OCI-LY7 (cell line): ENCODE measurements at regions not wholly inside any gene's neighbourhood (a gene's known extent, or its start where the extent isn't known, plus 50 kb on each side); places are given as distances from the start of the nearest gene placed in this dataset.
"Not testable (repeated sequence)": the region's sequence is repeated elsewhere in the genome, so short reads cannot be mapped to it uniquely, and the experiment has no call there.

Experiments
- BruUV-seq: library from RNA; stranded (reverse); fragments of 400-500 nt; replicated peaks from 2 replicates; lab custom pipeline; 2021; lab: Mats Ljungman, UMichigan
- CTCF ChIA-PET: fragments of 300-600 bp; sonication (Branson Sonifier 250); formaldehyde crosslinking; loops from one replicate; lab custom pipeline; 2022; ENCODE audit warnings: antibody characterized with exemption; ENCODE audit not compliant: unreplicated experiment; lab: Charles Lee
- POLR2A ChIA-PET: fragments of 300-600 bp; sonication (Branson Sonifier 250); formaldehyde crosslinking; loops from one replicate; lab custom pipeline; 2022; ENCODE audit warnings: antibody characterized with exemption; lab: Charles Lee
- DNase-seq: peaks from one replicate; pipeline ENCODE4 v3.0.0-alpha.2; 2015; ENCODE audit warnings: low spot score
- H2AFZ ChIP-seq: fragments of 200-600 bp; sonication (generic), shearing (Covaris generic); 2 replicates; pipeline ENCODE4 v1.6.1; 2014; ENCODE audit warnings: mild to moderate bottlenecking, antibody characterized with exemption, low read length, moderate library complexity
- H3K27ac ChIP-seq: fragments of 200-600 bp; sonication (generic); 2 replicates; pipeline ENCODE4 v1.5.1; 2014; ENCODE audit warnings: mixed run types, low read depth, mild to moderate bottlenecking, moderate library complexity, low read length, inconsistent platforms; ENCODE audit not compliant: poor library complexity, severe bottlenecking
- H3K36me3 ChIP-seq: fragments of 200-600 bp; sonication (generic); 2 replicates; pipeline ENCODE4 v1.6.1; 2014; ENCODE audit warnings: mild to moderate bottlenecking, antibody characterized with exemption, low read length, moderate library complexity, mixed read lengths; ENCODE audit not compliant: insufficient read depth
- H3K4me1 ChIP-seq: fragments of 200-600 bp; sonication (generic); 2 replicates; pipeline ENCODE4 v1.5.1; 2014; ENCODE audit warnings: mild to moderate bottlenecking, low read length; ENCODE audit not compliant: insufficient read depth, poor library complexity, severe bottlenecking
- H3K4me2 ChIP-seq: fragments of 200-600 bp; sonication (generic); 2 replicates; pipeline ENCODE4 v1.6.1; 2014; ENCODE audit warnings: mild to moderate bottlenecking, low read length
- H3K4me3 ChIP-seq: fragments of 200-600 bp; sonication (generic); 2 replicates; pipeline ENCODE4 v1.5.1; 2014; ENCODE audit warnings: mild to moderate bottlenecking, low read depth, low read length; ENCODE audit not compliant: poor library complexity, severe bottlenecking
- H3K79me2 ChIP-seq: fragments of 200-600 bp; sonication (generic); 2 replicates; pipeline ENCODE4 v1.6.1; 2016; ENCODE audit warnings: low read depth, mild to moderate bottlenecking, low read length, moderate library complexity, mixed read lengths; ENCODE audit not compliant: insufficient read depth
- H3K9me2 ChIP-seq: fragments of 200-600 bp; sonication (generic); 2 replicates; pipeline ENCODE4 v1.6.1; 2016; ENCODE audit warnings: mild to moderate bottlenecking, low read length, mixed read lengths; ENCODE audit not compliant: insufficient read depth
- H3K9me3 ChIP-seq: fragments of 200-600 bp; sonication (generic); 2 replicates; pipeline ENCODE4 v1.6.1; 2014; ENCODE audit warnings: mild to moderate bottlenecking, mixed run types, low read length, mixed read lengths
- H4K20me1 ChIP-seq: fragments of 200-600 bp; sonication (generic); 2 replicates; pipeline ENCODE4 v1.6.1; 2014; ENCODE audit warnings: mild to moderate bottlenecking, antibody characterized with exemption, low read length, moderate library complexity, mixed read lengths; ENCODE audit not compliant: insufficient read depth
- CTCF ChIP-seq: fragments of 200-600 bp; sonication (generic); conservative IDR thresholded peaks from 2 replicates; pipeline ENCODE4 v1.5.1; 2014; ENCODE audit warnings: mild to moderate bottlenecking, antibody characterized with exemption, low read length, moderate library complexity, mixed read lengths
- EZH2phosphoT487 ChIP-seq: fragments of 200-600 bp; sonication (generic); IDR thresholded peaks from 2 replicates; pipeline ENCODE4 v1.6.1; 2018; ENCODE audit warnings: low read depth, borderline replicate concordance, mild to moderate bottlenecking, mixed run types, antibody characterized with exemption, low read length, moderate library complexity, mixed read lengths
- intact Hi-C: fragments of 100-400 bp; cut with micrococcal nuclease; formaldehyde crosslinking; loops from one replicate; pipeline ENCODE4 v1.10.0; 2022; ENCODE audit not compliant: unreplicated experiment

- Histone ChIP-seq H3K4me1 (peaks cover 7% of the 10 kb centered on the region), H3K27ac (no peak overlapping the region), H3K9me3 (no peaks in the 10 kb centered on the region), H3K4me3 (no peak overlapping the region), H3K36me3 (no peaks in the 10 kb centered on the region), H3K4me2 (no peak overlapping the region), H4K20me1 (no peaks in the 10 kb centered on the region), H2AFZ (no peak overlapping the region), H3K79me2 (no peaks in the 10 kb centered on the region), H3K9me2 (no peaks in the 10 kb centered on the region)
- TF ChIP-seq EZH2phosphoT487, result no peak
- TF ChIP-seq CTCF, result no peak
- ChIA-PET POLR2A (interaction anchor here (1.3 kb wide), 1 partner anchor 15 kb away, joined by 4 read pairs; no protein-coding TSS in a partner anchor), CTCF (no interaction called here)
- no TSS peak for BruUV-seq
- intact Hi-C loops, result no loop called here
- no peak for DNase-seq
Measured at GRCh38 chr14:106808907-106809306, 1282.5 kb downstream of the TMEM121 start.

DNA sequence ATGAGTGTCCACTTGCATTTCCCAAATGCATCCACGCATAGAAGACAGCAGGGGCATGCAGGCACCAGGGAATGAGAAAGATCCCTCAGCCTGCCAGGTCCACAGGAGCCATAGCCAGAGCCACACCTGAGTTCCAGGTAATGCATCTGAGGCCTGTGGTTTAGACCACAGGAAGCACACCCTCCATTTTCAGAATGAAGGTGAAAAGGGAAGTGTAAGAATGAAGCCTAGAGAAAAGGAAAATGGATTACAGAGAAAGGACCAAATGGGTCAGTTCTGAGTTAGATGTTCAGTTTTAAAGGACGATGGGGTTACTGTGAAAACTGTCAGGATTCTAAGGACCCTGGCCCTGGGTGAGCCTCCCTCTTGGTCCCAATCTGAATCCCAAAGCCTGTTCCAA lies 1283.2 kb downstream of the TMEM121 start:
- H3K4me2 ChIP-seq, result no peak overlapping the region
- intact Hi-C loops, result no loop called here
- CTCF ChIA-PET, result no interaction called here
- H3K9me3 ChIP-seq, result no peaks in the 10 kb centered on the region
- POLR2A ChIA-PET, result no interaction called here
- H3K27ac ChIP-seq, result no peak overlapping the region
- no peak overlapping the region for H2AFZ ChIP-seq
- no TSS peak for BruUV-seq
- no peak for DNase-seq
- H3K4me1 ChIP-seq, result peaks cover 7% of the 10 kb centered on the region
- H4K20me1 ChIP-seq, result no peaks in the 10 kb centered on the region
- no peaks in the 10 kb centered on the region for H3K9me2 ChIP-seq
- TF ChIP-seq EZH2phosphoT487 (no peak), CTCF (no peak)
- H3K36me3 ChIP-seq, result no peaks in the 10 kb centered on the region
- no peaks in the 10 kb centered on the region for H3K79me2 ChIP-seq
- no peak overlapping the region for H3K4me3 ChIP-seq

DNA sequence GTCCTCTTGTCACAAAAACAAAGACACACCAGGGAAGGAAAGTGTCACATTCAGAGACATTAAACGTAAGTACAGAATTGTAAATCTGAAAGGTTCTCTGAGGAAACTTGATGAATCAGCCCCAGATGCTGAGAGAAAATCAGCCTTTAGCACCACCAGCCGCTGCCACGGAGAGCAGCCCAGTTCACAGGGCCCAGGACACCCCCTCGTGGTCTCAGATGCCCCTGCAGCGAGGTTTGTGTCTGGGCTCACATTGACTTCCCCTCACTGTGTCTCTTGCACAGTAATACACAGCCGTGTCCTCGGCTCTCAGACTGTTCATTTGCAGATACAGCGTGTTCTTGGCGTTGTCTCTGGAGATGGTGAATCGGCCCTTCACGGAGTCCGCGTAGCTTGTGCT lies 1283.8 kb downstream of the TMEM121 start:
- H3K9me2 ChIP-seq, H3K36me3 ChIP-seq, BruUV-seq, H2AFZ ChIP-seq, H3K4me1 ChIP-seq, intact Hi-C loops, H3K79me2 ChIP-seq, H3K4me3 ChIP-seq, H3K27ac ChIP-seq, H4K20me1 ChIP-seq, POLR2A ChIA-PET, H3K9me3 ChIP-seq, H3K4me2 ChIP-seq, CTCF ChIA-PET: not testable (repeated sequence)
- DNase-seq, result peak; percentile 49
- peak; percentile 37; the same call in 1 of the 2 replicates for TF ChIP-seq CTCF
